ENCODE measurements at regions not wholly inside any gene's neighbourhood (a gene's known extent, or its start where the extent isn't known, plus 50 kb on each side); places are given as distances from the start of the nearest gene placed in this dataset.

- no peak for DNase-seq
Observed at GRCh38 chr2:177314722-177315264, 50.3 kb upstream of the NFE2L2 start.

- no peak for DNase-seq
Observed at GRCh38 chr2:177315364-177315763, 50.8 kb upstream of the NFE2L2 start.

- no peak for DNase-seq
Observed at GRCh38 chr2:177316756-177317155, 52.2 kb upstream of the NFE2L2 start.

GRCh38 chr2:177317443-177317842, 52.9 kb upstream of the NFE2L2 start:
- no peak for DNase-seq

GRCh38 chr2:177317857-177318256, 53.3 kb upstream of the NFE2L2 start:
- DNase-seq: no peak

- DNase-seq: no peak
Observed at GRCh38 chr2:177318613-177319012, 54.1 kb upstream of the NFE2L2 start.

- DNase-seq: no peak
Observed at GRCh38 chr2:177320596-177320995, 56.1 kb upstream of the NFE2L2 start.

- DNase-seq: no peak
Observed at GRCh38 chr2:177322801-177323261, 58.3 kb upstream of the NFE2L2 start.

- no peak for DNase-seq
Observed at GRCh38 chr2:177324797-177325196, 60.3 kb upstream of the NFE2L2 start.

- peak; percentile 64 for DNase-seq
Observed at GRCh38 chr2:177325554-177325953, 61.0 kb upstream of the NFE2L2 start.

- no peak for DNase-seq
Observed at GRCh38 chr2:177326005-177326404, 61.5 kb upstream of the NFE2L2 start.

GRCh38 chr2:177326591-177326990, 62.1 kb upstream of the NFE2L2 start:
- no peak for DNase-seq

GRCh38 chr2:177327009-177327408, 62.5 kb upstream of the NFE2L2 start:
- DNase-seq: no peak

- DNase-seq: peak; percentile 38
Observed at GRCh38 chr2:177328056-177328455, 63.5 kb upstream of the NFE2L2 start.

GRCh38 chr2:177329064-177329463, 63.5 kb upstream of the AGPS start:
- DNase-seq: no peak

GRCh38 chr2:177331466-177331997, 61.0 kb upstream of the AGPS start:
- DNase-seq: no peak

- DNase-seq: peak; percentile 84
Observed at GRCh38 chr2:177332026-177332991, 60.3 kb upstream of the AGPS start.

GRCh38 chr2:177332992-177333388, 59.6 kb upstream of the AGPS start:
- DNase-seq: no peak

- DNase-seq: peak; percentile 55
Observed at GRCh38 chr2:177334940-177335543, 57.5 kb upstream of the AGPS start.

- peak; percentile 54 for DNase-seq
Observed at GRCh38 chr2:177335917-177336450, 56.6 kb upstream of the AGPS start.

- peak; percentile 74 for DNase-seq
Observed at GRCh38 chr2:177338177-177338721, 54.3 kb upstream of the AGPS start.

GRCh38 chr2:177340158-177340557, 52.4 kb upstream of the AGPS start:
- DNase-seq: no peak

GRCh38 chr2:177342736-177343135, 49.8 kb upstream of the AGPS start:
- DNase-seq: no peak
